Liver (tissue), 3 donors: ENCODE measurements at regions not wholly inside any gene's neighbourhood (a gene's known extent, or its start where the extent isn't known, plus 50 kb on each side); places are given as distances from the start of the nearest gene placed in this dataset.

Experiments
- EGR1 ChIP-seq, 2 donors: IDR thresholded peaks; 2 replicates each; pipeline ENCODE4 v1.6.1; 2016 to 2018; ENCODE audit warnings: antibody characterized with exemption in 2 of 2, low read depth in 2 of 2
- TF ChIP-seq, protein P1 (sequence below): fragments of 150-350 bp; IDR thresholded peaks from 2 replicates; pipeline ENCODE4 v1.5.1; 2017; ENCODE audit warnings: improper control_type of control experiment, low read depth, low read length; ENCODE audit not compliant: missing input control
- donor health status: healthy.
- donor health status: healthy.

DNA sequence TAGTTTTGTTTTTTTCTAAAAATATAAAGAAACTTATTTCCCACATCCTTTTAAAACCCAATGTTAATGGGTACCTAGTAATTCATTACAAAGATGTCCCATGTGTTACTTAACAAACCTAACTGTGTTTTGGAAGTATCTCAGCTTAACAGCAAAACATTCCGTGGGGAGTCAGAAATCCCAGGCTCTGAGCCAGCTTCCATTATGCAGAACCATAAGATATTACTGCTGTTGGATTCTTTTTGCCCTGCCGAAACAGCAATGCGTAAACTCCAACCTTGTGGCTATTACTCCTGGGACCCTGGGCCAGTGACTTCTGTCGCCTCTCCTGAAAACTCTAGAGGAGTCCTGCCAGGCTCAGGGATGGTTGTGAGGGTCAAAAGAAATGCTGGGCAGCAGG lies 174.1 kb downstream of the UXS1 start:
- TF ChIP-seq, protein P1, sequence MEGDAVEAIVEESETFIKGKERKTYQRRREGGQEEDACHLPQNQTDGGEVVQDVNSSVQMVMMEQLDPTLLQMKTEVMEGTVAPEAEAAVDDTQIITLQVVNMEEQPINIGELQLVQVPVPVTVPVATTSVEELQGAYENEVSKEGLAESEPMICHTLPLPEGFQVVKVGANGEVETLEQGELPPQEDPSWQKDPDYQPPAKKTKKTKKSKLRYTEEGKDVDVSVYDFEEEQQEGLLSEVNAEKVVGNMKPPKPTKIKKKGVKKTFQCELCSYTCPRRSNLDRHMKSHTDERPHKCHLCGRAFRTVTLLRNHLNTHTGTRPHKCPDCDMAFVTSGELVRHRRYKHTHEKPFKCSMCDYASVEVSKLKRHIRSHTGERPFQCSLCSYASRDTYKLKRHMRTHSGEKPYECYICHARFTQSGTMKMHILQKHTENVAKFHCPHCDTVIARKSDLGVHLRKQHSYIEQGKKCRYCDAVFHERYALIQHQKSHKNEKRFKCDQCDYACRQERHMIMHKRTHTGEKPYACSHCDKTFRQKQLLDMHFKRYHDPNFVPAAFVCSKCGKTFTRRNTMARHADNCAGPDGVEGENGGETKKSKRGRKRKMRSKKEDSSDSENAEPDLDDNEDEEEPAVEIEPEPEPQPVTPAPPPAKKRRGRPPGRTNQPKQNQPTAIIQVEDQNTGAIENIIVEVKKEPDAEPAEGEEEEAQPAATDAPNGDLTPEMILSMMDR, result no peak
- TF ChIP-seq EGR1 (IDR thresholded peaks at IDR 0.05; ENCODE audit: low read depth in 2 of 2), result no peak
